ENCODE measurements at regions not wholly inside any gene's neighbourhood (a gene's known extent, or its start where the extent isn't known, plus 50 kb on each side); places are given as distances from the start of the nearest gene placed in this dataset.

GRCh38 chrX:4994855-4995254, 1233.8 kb downstream of the NLGN4X start:
- no peaks in the 10 kb centered on the region for H3K36me3 ChIP-seq (replicated peaks in 1 of 2; ENCODE audit: insufficient read depth in 1 of 2, low read depth in 2 of 2)
- no peak for ATAC-seq
- no peaks in the 10 kb centered on the region for H3K27me3 ChIP-seq
- TF ChIP-seq, protein P1, sequence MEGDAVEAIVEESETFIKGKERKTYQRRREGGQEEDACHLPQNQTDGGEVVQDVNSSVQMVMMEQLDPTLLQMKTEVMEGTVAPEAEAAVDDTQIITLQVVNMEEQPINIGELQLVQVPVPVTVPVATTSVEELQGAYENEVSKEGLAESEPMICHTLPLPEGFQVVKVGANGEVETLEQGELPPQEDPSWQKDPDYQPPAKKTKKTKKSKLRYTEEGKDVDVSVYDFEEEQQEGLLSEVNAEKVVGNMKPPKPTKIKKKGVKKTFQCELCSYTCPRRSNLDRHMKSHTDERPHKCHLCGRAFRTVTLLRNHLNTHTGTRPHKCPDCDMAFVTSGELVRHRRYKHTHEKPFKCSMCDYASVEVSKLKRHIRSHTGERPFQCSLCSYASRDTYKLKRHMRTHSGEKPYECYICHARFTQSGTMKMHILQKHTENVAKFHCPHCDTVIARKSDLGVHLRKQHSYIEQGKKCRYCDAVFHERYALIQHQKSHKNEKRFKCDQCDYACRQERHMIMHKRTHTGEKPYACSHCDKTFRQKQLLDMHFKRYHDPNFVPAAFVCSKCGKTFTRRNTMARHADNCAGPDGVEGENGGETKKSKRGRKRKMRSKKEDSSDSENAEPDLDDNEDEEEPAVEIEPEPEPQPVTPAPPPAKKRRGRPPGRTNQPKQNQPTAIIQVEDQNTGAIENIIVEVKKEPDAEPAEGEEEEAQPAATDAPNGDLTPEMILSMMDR (IDR thresholded peaks at IDR 0.05): no peak
- TF ChIP-seq POLR2A (IDR thresholded peaks at IDR 0.05): no peak
- no peak overlapping the region for H3K4me3 ChIP-seq
- intact Hi-C loops (cut with DNase I): no loop called here
- DNase-seq: no peak
- WGBS, 2 donors: 71 to 100% methylated on average over 1 of the region's 1 CpG
- H3K4me1 ChIP-seq: no peaks in the 10 kb centered on the region
- no peak overlapping the region for H3K27ac ChIP-seq
- H3K9me3 ChIP-seq: no peaks in the 10 kb centered on the region

- Histone ChIP-seq H3K27me3 (no peaks in the 10 kb centered on the region), H3K4me3 (no peak overlapping the region), H3K27ac (no peak overlapping the region), H3K9me3 (no peaks in the 10 kb centered on the region), H3K36me3 (replicated peaks in 1 of 2; ENCODE audit: insufficient read depth in 1 of 2, low read depth in 2 of 2) (no peaks in the 10 kb centered on the region), H3K4me1 (no peaks in the 10 kb centered on the region)
- ATAC-seq: no peak
- DNase-seq: no peak
- intact Hi-C loops (cut with DNase I): no loop called here
- TF ChIP-seq, protein P1 (IDR thresholded peaks at IDR 0.05): no peak
- no peak for TF ChIP-seq POLR2A (IDR thresholded peaks at IDR 0.05)
- 39 to 57% methylated on average over 1 of the region's 1 CpG for WGBS, 2 donors
These were observed 1250.1 kb downstream of the NLGN4X start for GRCh38 chrX:4978613-4979012.

DNA sequence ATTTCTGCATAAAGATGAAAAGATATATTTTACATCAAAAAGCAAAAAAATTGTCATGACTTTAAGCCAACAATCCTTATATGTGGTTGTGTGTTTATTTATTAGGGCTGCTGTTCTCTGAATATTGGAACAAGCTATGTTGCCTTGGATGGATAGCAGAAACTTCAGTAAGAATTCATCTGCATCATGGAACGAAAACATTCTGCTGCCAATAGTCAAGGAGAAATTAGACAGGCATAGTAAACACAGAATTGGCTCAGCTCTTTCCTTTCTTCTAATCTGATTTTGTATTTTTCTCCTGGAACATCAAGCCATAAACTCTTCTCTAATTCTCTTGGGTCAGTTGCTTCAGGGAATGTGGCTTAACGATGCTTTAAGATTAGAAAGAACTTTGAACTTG, 1257.0 kb downstream of the NLGN4X start:
- H3K4me3 ChIP-seq: no peak overlapping the region
- no peak for DNase-seq
- ATAC-seq: no peak
- no peaks in the 10 kb centered on the region for H3K36me3 ChIP-seq (replicated peaks in 1 of 2; ENCODE audit: insufficient read depth in 1 of 2, low read depth in 2 of 2)
- no peaks in the 10 kb centered on the region for H3K9me3 ChIP-seq
- H3K27me3 ChIP-seq: no peaks in the 10 kb centered on the region
- no peak for TF ChIP-seq POLR2A (IDR thresholded peaks at IDR 0.05)
- TF ChIP-seq, protein P1 (IDR thresholded peaks at IDR 0.05): no peak
- WGBS, 2 donors: 49 to 51% methylated on average over 2 of the region's 2 CpGs
- no peak overlapping the region for H3K27ac ChIP-seq
- intact Hi-C loops (cut with DNase I): no loop called here
- no peaks in the 10 kb centered on the region for H3K4me1 ChIP-seq

DNA sequence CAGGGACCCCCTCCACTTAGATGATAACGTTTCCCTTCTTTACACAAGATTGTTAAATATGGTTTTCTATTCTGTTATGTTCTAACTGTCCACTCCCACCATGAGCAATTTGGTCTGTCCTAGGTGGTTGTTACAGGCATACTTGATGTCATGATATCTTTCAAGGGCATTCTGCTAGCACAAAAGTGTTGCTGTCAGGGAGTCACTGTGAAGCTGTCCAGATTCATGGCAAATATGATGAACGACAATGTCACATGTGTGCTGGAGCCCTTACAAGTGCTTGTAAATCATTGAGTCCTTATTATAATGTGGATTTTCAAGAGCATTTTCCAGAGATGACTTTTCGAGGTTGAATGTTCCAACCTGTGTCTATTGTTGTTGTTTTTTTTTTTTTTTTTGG, 1250.7 kb upstream of the PRKX start:
- Histone ChIP-seq H3K9me3 (no peaks in the 10 kb centered on the region), H3K4me3 (no peak overlapping the region), H3K4me1 (no peaks in the 10 kb centered on the region), H3K27me3 (no peaks in the 10 kb centered on the region), H3K36me3 (replicated peaks in 1 of 2; ENCODE audit: insufficient read depth in 1 of 2, low read depth in 2 of 2) (no peaks in the 10 kb centered on the region), H3K27ac (no peak overlapping the region)
- TF ChIP-seq POLR2A (IDR thresholded peaks at IDR 0.05): no peak
- TF ChIP-seq, protein P1 (IDR thresholded peaks at IDR 0.05): no peak
- ATAC-seq (no peak), DNase-seq (no peak)
- 58 to 59% methylated on average over 2 to 3 of the region's 3 CpGs for WGBS, 2 donors
- intact Hi-C loops (cut with DNase I): no loop called here

DNA sequence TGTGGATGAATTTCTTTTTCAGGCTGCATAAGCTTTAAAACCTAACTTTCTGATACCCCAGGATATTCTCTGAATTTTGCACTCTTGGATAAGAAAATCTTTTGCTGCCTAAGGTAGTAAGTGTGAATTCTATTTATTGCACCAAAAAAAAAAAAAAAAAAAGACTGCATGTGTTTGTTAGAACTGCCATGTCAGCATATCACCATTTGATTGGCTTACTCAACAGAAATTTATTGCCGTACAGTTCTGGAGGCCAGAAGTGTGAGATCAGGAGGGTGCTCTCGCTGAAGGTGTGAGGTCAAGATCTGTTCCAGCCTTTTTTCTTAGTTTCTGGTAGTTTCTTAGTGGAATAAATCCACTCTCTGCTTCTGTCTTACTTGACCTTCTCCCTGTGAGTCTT, 1250.0 kb upstream of the PRKX start:
- no peaks in the 10 kb centered on the region for H3K27me3 ChIP-seq
- DNase-seq (no peak), ATAC-seq (no peak)
- TF ChIP-seq, protein P1 (IDR thresholded peaks at IDR 0.05): no peak
- no peak for TF ChIP-seq POLR2A (IDR thresholded peaks at IDR 0.05)
- H3K27ac ChIP-seq: no peak overlapping the region
- no peaks in the 10 kb centered on the region for H3K36me3 ChIP-seq (replicated peaks in 1 of 2; ENCODE audit: insufficient read depth in 1 of 2, low read depth in 2 of 2)
- H3K4me1 ChIP-seq: no peaks in the 10 kb centered on the region
- H3K4me3 ChIP-seq: no peak overlapping the region
- WGBS, 2 donors: 75 to 84% methylated on average over 2 of the region's 2 CpGs
- H3K9me3 ChIP-seq: no peaks in the 10 kb centered on the region
- intact Hi-C loops (cut with DNase I): no loop called here
